ENCODE measurements at regions not wholly inside any gene's neighbourhood (a gene's known extent, or its start where the extent isn't known, plus 50 kb on each side); places are given as distances from the start of the nearest gene placed in this dataset.

- TF ChIP-seq MAX (IDR thresholded peaks at IDR 0.05; ENCODE audit: insufficient read depth, insufficient read length) (no peak), MYC (IDR thresholded peaks at IDR 0.05; ENCODE audit: low read depth, low read length) (no peak), GATA2 (IDR thresholded peaks at IDR 0.05; ENCODE audit: insufficient read depth, insufficient read length, low read depth, low read length) (no peak), POLR2AphosphoS5 (IDR thresholded peaks at IDR 0.05; ENCODE audit: insufficient read depth, low read depth, low read length) (no peak)
- POLR2A ChIA-PET = no interaction called here
- H3K9me3 ChIP-seq (replicated peaks; ENCODE audit: control insufficient read depth, insufficient read depth, low read length) = peaks cover 8% of the 10 kb centered on the region
- no peaks in the 10 kb centered on the region for H3K4me1 ChIP-seq (ENCODE audit: control insufficient read depth, extremely low read depth, insufficient read depth, low read length)
- no peak for FAIRE-seq
- H3K79me2 ChIP-seq (ENCODE audit: control insufficient read depth, insufficient read depth, low read length) = no peaks in the 10 kb centered on the region
- H3K27ac ChIP-seq (ENCODE audit: insufficient read depth, low read depth, low read length) = no peak overlapping the region
- H3K9me1 ChIP-seq (replicated peaks; ENCODE audit: control insufficient read depth, extremely low read depth, insufficient read depth, low read length) = no peaks in the 10 kb centered on the region
- dilution Hi-C loops (cut with MboI; ENCODE audit: extremely low pct_ligation_motif_present, low sequenced_read_pairs) = no loop called here
- intact Hi-C loops (cut with micrococcal nuclease) = no loop called here
- no TSS peak for BruUV-seq (replicated peaks)
- no peak overlapping the region for H2AFZ ChIP-seq (ENCODE audit: low read depth, low read length)
- no peak overlapping the region for H3K4me3 ChIP-seq (replicated peaks in 1 of 3; ENCODE audit: insufficient read depth in 1 of 3, low read depth in 1 of 3, low read length in 3 of 3)
- DNase-seq (ENCODE audit: low read depth, low spot score) = no peak
- no peaks in the 10 kb centered on the region for H3K36me3 ChIP-seq (ENCODE audit: control insufficient read depth in 2 of 2, extremely low read depth in 1 of 2, insufficient read depth in 2 of 2, low read length in 2 of 2)
- H3K4me2 ChIP-seq (ENCODE audit: insufficient read depth, low read length) = no peak overlapping the region
- no peaks in the 10 kb centered on the region for H4K20me1 ChIP-seq (replicated peaks; ENCODE audit: control insufficient read depth, extremely low read depth, insufficient read depth, low read length)
- CTCF ChIA-PET = no interaction called here
- H3K9ac ChIP-seq (replicated peaks; ENCODE audit: extremely low read depth, insufficient read depth, low read length) = no peak overlapping the region
- H3K27me3 ChIP-seq (ENCODE audit: control insufficient read depth in 2 of 2, insufficient read depth in 2 of 2, low read length in 2 of 2) = no peaks in the 10 kb centered on the region
Measured at GRCh38 chr3:89923921-89924610, 816.6 kb downstream of the EPHA3 start.

GRCh38 chr3:89925976-89926375, 818.6 kb downstream of the EPHA3 start:
- H3K9ac ChIP-seq (replicated peaks; ENCODE audit: extremely low read depth, insufficient read depth, low read length) = no peak overlapping the region
- H3K4me1 ChIP-seq (ENCODE audit: control insufficient read depth, extremely low read depth, insufficient read depth, low read length) = no peaks in the 10 kb centered on the region
- no peak for DNase-seq (ENCODE audit: low read depth, low spot score)
- H2AFZ ChIP-seq (ENCODE audit: low read depth, low read length) = no peak overlapping the region
- BruUV-seq (replicated peaks) = no TSS peak
- POLR2A ChIA-PET = no interaction called here
- H3K9me1 ChIP-seq (replicated peaks; ENCODE audit: control insufficient read depth, extremely low read depth, insufficient read depth, low read length) = no peaks in the 10 kb centered on the region
- H3K4me3 ChIP-seq (replicated peaks in 1 of 3; ENCODE audit: insufficient read depth in 1 of 3, low read depth in 1 of 3, low read length in 3 of 3) = no peak overlapping the region
- H3K27me3 ChIP-seq (ENCODE audit: control insufficient read depth in 2 of 2, insufficient read depth in 2 of 2, low read length in 2 of 2) = no peaks in the 10 kb centered on the region
- H3K4me2 ChIP-seq (ENCODE audit: insufficient read depth, low read length) = no peak overlapping the region
- H3K36me3 ChIP-seq (ENCODE audit: control insufficient read depth in 2 of 2, extremely low read depth in 1 of 2, insufficient read depth in 2 of 2, low read length in 2 of 2) = no peaks in the 10 kb centered on the region
- no peaks in the 10 kb centered on the region for H4K20me1 ChIP-seq (replicated peaks; ENCODE audit: control insufficient read depth, extremely low read depth, insufficient read depth, low read length)
- dilution Hi-C loops (cut with MboI; ENCODE audit: extremely low pct_ligation_motif_present, low sequenced_read_pairs) (no loop called here), intact Hi-C loops (cut with micrococcal nuclease) (no loop called here)
- peaks cover 8% of the 10 kb centered on the region for H3K9me3 ChIP-seq (replicated peaks; ENCODE audit: control insufficient read depth, insufficient read depth, low read length)
- H3K27ac ChIP-seq (ENCODE audit: insufficient read depth, low read depth, low read length) = no peak overlapping the region
- H3K79me2 ChIP-seq (ENCODE audit: control insufficient read depth, insufficient read depth, low read length) = no peaks in the 10 kb centered on the region
- CTCF ChIA-PET = no interaction called here
- TF ChIP-seq EZH2 (IDR thresholded peaks at IDR 0.05; ENCODE audit: borderline replicate concordance, low read depth, low read length, severe bottlenecking) (no peak), MYC (IDR thresholded peaks at IDR 0.05; ENCODE audit: low read depth, low read length) (no peak), JUN (IDR thresholded peaks at IDR 0.05; ENCODE audit: borderline replicate concordance, insufficient read depth, insufficient read length, low read depth) (no peak), FOS (IDR thresholded peaks at IDR 0.05; ENCODE audit: borderline replicate concordance, insufficient read depth, low read length) (no peak), GATA2 (IDR thresholded peaks at IDR 0.05; ENCODE audit: insufficient read depth, insufficient read length, low read depth, low read length) (no peak), MAX (IDR thresholded peaks at IDR 0.05; ENCODE audit: insufficient read depth, insufficient read length) (no peak), POLR2AphosphoS5 (IDR thresholded peaks at IDR 0.05; ENCODE audit: insufficient read depth, low read depth, low read length) (no peak), CTCF (IDR thresholded peaks at IDR 0.05; ENCODE audit: extremely low read depth in 1 of 2, insufficient read depth in 1 of 2, low read depth in 1 of 2, low read length in 2 of 2) (no peak), POLR2A (IDR thresholded peaks at IDR 0.05; ENCODE audit: low read depth, low read length) (no peak)
- FAIRE-seq = no peak

Data from endothelial cell of umbilical vein (primary cell).